H1 (cell line): ENCODE measurements at regions not wholly inside any gene's neighbourhood (a gene's known extent, or its start where the extent isn't known, plus 50 kb on each side); places are given as distances from the start of the nearest gene placed in this dataset.

Source experiments
- CTCF ChIA-PET: fragments of 300-600 bp; sonication (Branson Sonifier 250); formaldehyde crosslinking; loops from one replicate; lab custom pipeline; 2021; ENCODE audit not compliant: partially characterized antibody; lab: Charles Lee
- POLR2A ChIA-PET: fragments of 300-600 bp; sonication (Branson Sonifier 250); formaldehyde crosslinking; loops from one replicate; lab custom pipeline; 2021; ENCODE audit warnings: inconsistent platforms; ENCODE audit not compliant: partially characterized antibody; lab: Charles Lee
- DNase-seq, 2 experiments: peaks; one replicate each; pipeline versions ENCODE4 v3.0.0 to v3.0.0-alpha.2; 2010 to 2022; ENCODE audit warnings: low spot score in 2 of 2, low read depth in 1 of 2, mixed read lengths in 1 of 2
- FAIRE-seq: peaks from 2 replicates; lab custom pipeline; 2011; peaks lifted over from hg19 to GRCh38; lab: Jason Lieb, UNC
- H2AFZ ChIP-seq: 2 replicates; pipeline ENCODE4 v1.8.1; 2012; ENCODE audit warnings: low read length, inconsistent platforms
- H2AK5ac ChIP-seq: 2 replicates; pipeline ENCODE4 v1.6.1; 2013; ENCODE audit warnings: low read depth, low read length
- H2BK120ac ChIP-seq: replicated peaks from 2 replicates; pipeline ENCODE3; 2013; ENCODE audit warnings: low read depth, low read length, inconsistent platforms
- H2BK12ac ChIP-seq: 2 replicates; pipeline ENCODE4 v1.6.1; 2013; ENCODE audit warnings: low read depth, low read length
- H2BK15ac ChIP-seq: 2 replicates; pipeline ENCODE4 v1.6.1; 2013; ENCODE audit warnings: low read length
- H2BK20ac ChIP-seq: 2 replicates; pipeline ENCODE4 v1.6.1; 2013; ENCODE audit warnings: low read length
- H2BK5ac ChIP-seq: 2 replicates; pipeline ENCODE4 v1.6.1; 2013; ENCODE audit warnings: low read depth, low read length
- H3K14ac ChIP-seq: 2 replicates; pipeline ENCODE4 v1.6.1; 2013; ENCODE audit warnings: inconsistent platforms; ENCODE audit not compliant: insufficient read length
- H3K18ac ChIP-seq: 2 replicates; pipeline ENCODE4 v1.6.1; 2013; ENCODE audit warnings: low read length; ENCODE audit errors: extremely low read depth
- H3K23ac ChIP-seq: 2 replicates; pipeline ENCODE4 v1.6.1; 2013; ENCODE audit warnings: inconsistent platforms; ENCODE audit not compliant: insufficient read length
- H3K23me2 ChIP-seq: 2 replicates; pipeline ENCODE4 v1.6.1; 2013; ENCODE audit warnings: low read depth, low read length
- H3K27ac ChIP-seq: 2 replicates; pipeline ENCODE4 v1.6.1; 2011; ENCODE audit warnings: low read depth, low read length, inconsistent platforms
- H3K27me3 ChIP-seq, 4 experiments: replicated peaks in 1 of 4; 1 replicate in 1 of 4; 2 replicates in 3 of 4; pipeline versions ENCODE4 v1.6.1 to v1.8.1; 2011 to 2013; ENCODE audit warnings: low read length in 3 of 4, mild to moderate bottlenecking in 3 of 4, inconsistent platforms in 2 of 4, mixed read lengths in 2 of 4, moderate library complexity in 1 of 4; ENCODE audit not compliant: control insufficient read depth in 3 of 4, insufficient read depth in 3 of 4; ENCODE audit errors: extremely low read depth in 1 of 4
- H3K36me3 ChIP-seq, 4 experiments: 2 replicates each; pipeline versions ENCODE4 v1.6.1 to v1.8.1; 2011 to 2013; ENCODE audit warnings: mild to moderate bottlenecking in 4 of 4, low read length in 3 of 4, moderate library complexity in 2 of 4, control low read depth in 1 of 4, inconsistent platforms in 1 of 4; ENCODE audit not compliant: insufficient read depth in 4 of 4, control insufficient read depth in 2 of 4
- H3K4ac ChIP-seq: replicated peaks from 2 replicates; pipeline ENCODE3; 2013; ENCODE audit warnings: low read length, low read depth, mixed read lengths, inconsistent platforms; ENCODE audit not compliant: insufficient read length
- H3K4me1 ChIP-seq, 4 experiments: replicated peaks in 1 of 4; 1 replicate in 1 of 4; 2 replicates in 3 of 4; pipeline versions ENCODE4 v1.6.1 to v1.8.1; 2011 to 2013; ENCODE audit warnings: low read length in 3 of 4, inconsistent platforms in 2 of 4, mixed read lengths in 1 of 4; ENCODE audit not compliant: insufficient read depth in 4 of 4, control insufficient read depth in 3 of 4
- H3K4me2 ChIP-seq, 2 experiments: 2 replicates each; pipeline versions ENCODE4 v1.6.1 to v1.8.1; 2011 to 2013; ENCODE audit warnings: low read depth in 2 of 2, low read length in 2 of 2, control low read depth in 1 of 2, inconsistent platforms in 1 of 2, mild to moderate bottlenecking in 1 of 2; ENCODE audit not compliant: insufficient read depth in 1 of 2
- H3K4me3 ChIP-seq, 4 experiments: fragments of 200-600, 300-600 bp in 1 of 4; sonication (generic), shearing (Covaris generic), sonication (Bioruptor Twin) in 1 of 4; 2 replicates each; pipeline versions ENCODE4 v1.5.1 to v1.8.1; 2011 to 2016; ENCODE audit warnings: low read length in 4 of 4, low read depth in 3 of 4, control low read depth in 2 of 4, inconsistent platforms in 2 of 4, mild to moderate bottlenecking in 2 of 4, mixed read lengths in 1 of 4, moderate library complexity in 1 of 4; ENCODE audit not compliant: insufficient read depth in 2 of 4; ENCODE audit errors: extremely low read depth in 1 of 4
- H3K56ac ChIP-seq: replicated peaks from 2 replicates; pipeline ENCODE3; 2013; ENCODE audit warnings: low read depth, mild to moderate bottlenecking, mixed read lengths, low read length, inconsistent platforms; ENCODE audit not compliant: insufficient read length
- H3K79me1 ChIP-seq: 2 replicates; pipeline ENCODE4 v1.6.1; 2013; ENCODE audit warnings: low read depth, low read length, control low read depth
- H3K79me2 ChIP-seq, 2 experiments: 2 replicates each; pipeline versions ENCODE4 v1.6.1 to v1.8.1; 2012 to 2013; ENCODE audit warnings: low read length in 2 of 2, mild to moderate bottlenecking in 2 of 2, inconsistent platforms in 1 of 2; ENCODE audit not compliant: insufficient read depth in 2 of 2, control insufficient read depth in 1 of 2
- H3K9ac ChIP-seq, 4 experiments: replicated peaks in 1 of 4; 1 replicate in 1 of 4; 2 replicates in 3 of 4; pipeline versions ENCODE4 v1.6.1 to v1.8.1; 2011 to 2013; ENCODE audit warnings: low read depth in 3 of 4, low read length in 3 of 4, control low read depth in 2 of 4, mild to moderate bottlenecking in 2 of 4, moderate library complexity in 2 of 4, inconsistent platforms in 1 of 4; ENCODE audit errors: extremely low read depth in 1 of 4
- H3K9me3 ChIP-seq, 2 experiments: 2 replicates each; pipeline versions ENCODE4 v1.6.1 to v1.8.1; 2012 to 2013; ENCODE audit warnings: mild to moderate bottlenecking in 2 of 2, moderate library complexity in 2 of 2, control low read depth in 1 of 2, inconsistent platforms in 1 of 2, low read depth in 1 of 2, low read length in 1 of 2, mixed read lengths in 1 of 2; ENCODE audit not compliant: insufficient read depth in 2 of 2
- H4K20me1 ChIP-seq, 2 experiments: replicated peaks in 1 of 2; 2 replicates each; pipeline versions ENCODE3 to v1.8.1; 2011 to 2013; ENCODE audit warnings: inconsistent platforms in 2 of 2, low read length in 2 of 2, mild to moderate bottlenecking in 1 of 2; ENCODE audit not compliant: insufficient read depth in 2 of 2, control insufficient read depth in 1 of 2
- H4K5ac ChIP-seq: 2 replicates; pipeline ENCODE4 v1.6.1; 2013; ENCODE audit warnings: low read length, low read depth, mixed read lengths, inconsistent platforms; ENCODE audit not compliant: insufficient read length
- H4K8ac ChIP-seq: 2 replicates; pipeline ENCODE4 v1.8.0; 2013; ENCODE audit warnings: mild to moderate bottlenecking, moderate library complexity, low read length, inconsistent platforms; ENCODE audit not compliant: insufficient read depth; ENCODE audit errors: extremely low read depth
- H4K91ac ChIP-seq: replicated peaks from 2 replicates; pipeline ENCODE3; 2013; ENCODE audit warnings: low read length, mixed read lengths, inconsistent platforms; ENCODE audit not compliant: insufficient read length
- ATF2 ChIP-seq: IDR thresholded peaks from 2 replicates; pipeline ENCODE4 v1.6.1; 2012; ENCODE audit warnings: low read length, inconsistent platforms
- EP300 ChIP-seq, 2 experiments: IDR thresholded peaks; 1 replicate in 1 of 2; 2 replicates in 1 of 2; pipeline ENCODE4 v1.6.1; 2011 to 2012; ENCODE audit warnings: low read depth in 2 of 2, low read length in 2 of 2, mild to moderate bottlenecking in 2 of 2, borderline replicate concordance in 1 of 2, inconsistent platforms in 1 of 2, moderate library complexity in 1 of 2
- NRF1 ChIP-seq: IDR thresholded peaks from 2 replicates; pipeline ENCODE4 v1.6.1; 2011; ENCODE audit warnings: mild to moderate bottlenecking, low read depth, low read length, improper control_type of control experiment
- POU5F1 ChIP-seq: IDR thresholded peaks from 2 replicates; pipeline ENCODE4 v1.6.1; 2011; ENCODE audit warnings: low read depth, mild to moderate bottlenecking, low read length, moderate library complexity
- RBBP5 ChIP-seq: IDR thresholded peaks from 2 replicates; pipeline ENCODE4 v1.7.1; 2012; ENCODE audit warnings: low read depth, mild to moderate bottlenecking, inconsistent platforms, low read length, moderate library complexity, borderline replicate concordance
- WGBS, 2 experiments: shearing (Covaris generic) in 1 of 2; methylation state at CpG; one replicate each; pipeline versions ENCODE4 v1.1.6 to v1.1.7; 2013 to 2015; ENCODE audit warnings: low lambda C conversion rate in 2 of 2, mixed read lengths in 2 of 2, inconsistent platforms in 1 of 2, low coverage in 1 of 2, missing lambda C conversion rate in 1 of 2; ENCODE audit not compliant: insufficient replicate concordance in 2 of 2, insufficient coverage in 1 of 2, insufficient read length in 1 of 2; ENCODE audit errors: extremely low coverage in 1 of 2, missing lambda C conversion rate in 1 of 2; 5-methylcytosine and 5-hydroxymethylcytosine counted together

GRCh38 chr15:81766829-81767475 is 278.9 kb downstream of the MEX3B start:
- no peak for TF ChIP-seq ATF2
- TF ChIP-seq EP300 (IDR thresholded peaks at IDR 0.05; ENCODE audit: borderline replicate concordance in 1 of 2, low read depth in 2 of 2, low read length in 2 of 2), result no peak
- TF ChIP-seq NRF1, result no peak
- TF ChIP-seq POU5F1, result no peak
- no peak for TF ChIP-seq RBBP5
- H3K27me3 ChIP-seq, result no peaks in the 10 kb centered on the region
- no peak overlapping the region for H2BK120ac ChIP-seq
- H3K14ac ChIP-seq, result no peak overlapping the region
- DNase-seq (no peak), FAIRE-seq (no peak)
- no peak overlapping the region for H3K18ac ChIP-seq
- no peak overlapping the region for H2BK15ac ChIP-seq
- no peak overlapping the region for H3K4me3 ChIP-seq
- no peaks in the 10 kb centered on the region for H3K79me2 ChIP-seq
- H4K20me1 ChIP-seq, result no peaks in the 10 kb centered on the region
- no peak overlapping the region for H2BK12ac ChIP-seq
- no peak overlapping the region for H3K27ac ChIP-seq
- H3K4ac ChIP-seq, result no peak overlapping the region
- H4K91ac ChIP-seq, result no peak overlapping the region
- no peak overlapping the region for H2BK5ac ChIP-seq
- ChIA-PET POLR2A (interaction anchor here (1.1 kb wide), 1 partner anchor 9 kb away, joined by 3 read pairs; no protein-coding TSS in a partner anchor), CTCF (interaction anchor here (2.1 kb wide), 1 partner anchor 46 kb away, joined by 6 read pairs; no protein-coding TSS in a partner anchor)
- H3K36me3 ChIP-seq, result no peaks in the 10 kb centered on the region
- H2BK20ac ChIP-seq, result no peak overlapping the region
- H3K79me1 ChIP-seq, result no peaks in the 10 kb centered on the region
- H3K23me2 ChIP-seq, result no peaks in the 10 kb centered on the region
- H4K5ac ChIP-seq, result no peak overlapping the region
- no peak overlapping the region for H3K23ac ChIP-seq
- no peak overlapping the region for H3K56ac ChIP-seq
- no peaks in the 10 kb centered on the region for H3K9me3 ChIP-seq
- H4K8ac ChIP-seq, result no peak overlapping the region
- no peak overlapping the region for H3K4me2 ChIP-seq
- WGBS, 2 experiments, result 84% methylated on average over 1 of the region's 1 CpG; no CpG with 5 or more reads in 1 of the 2 experiments
- no peak overlapping the region for H3K9ac ChIP-seq
- no peak overlapping the region for H2AK5ac ChIP-seq
- H3K4me1 ChIP-seq, result no peaks in the 10 kb centered on the region
- H2AFZ ChIP-seq, result no peak overlapping the region
